OCI-LY7 (cell line): ENCODE measurements at regions not wholly inside any gene's neighbourhood (a gene's known extent, or its start where the extent isn't known, plus 50 kb on each side); places are given as distances from the start of the nearest gene placed in this dataset.

Experiments
- BruUV-seq: library from RNA; stranded (reverse); fragments of 400-500 nt; replicated peaks from 2 replicates; lab custom pipeline; 2021; lab: Mats Ljungman, UMichigan
- CTCF ChIA-PET: fragments of 300-600 bp; sonication (Branson Sonifier 250); formaldehyde crosslinking; loops from one replicate; lab custom pipeline; 2022; ENCODE audit warnings: antibody characterized with exemption; ENCODE audit not compliant: unreplicated experiment; lab: Charles Lee
- POLR2A ChIA-PET: fragments of 300-600 bp; sonication (Branson Sonifier 250); formaldehyde crosslinking; loops from one replicate; lab custom pipeline; 2022; ENCODE audit warnings: antibody characterized with exemption; lab: Charles Lee
- DNase-seq: peaks from one replicate; pipeline ENCODE4 v3.0.0-alpha.2; 2015; ENCODE audit warnings: low spot score
- H2AFZ ChIP-seq: fragments of 200-600 bp; sonication (generic), shearing (Covaris generic); 2 replicates; pipeline ENCODE4 v1.6.1; 2014; ENCODE audit warnings: mild to moderate bottlenecking, antibody characterized with exemption, low read length, moderate library complexity
- H3K27ac ChIP-seq: fragments of 200-600 bp; sonication (generic); 2 replicates; pipeline ENCODE4 v1.5.1; 2014; ENCODE audit warnings: mixed run types, low read depth, mild to moderate bottlenecking, moderate library complexity, low read length, inconsistent platforms; ENCODE audit not compliant: poor library complexity, severe bottlenecking
- H3K36me3 ChIP-seq: fragments of 200-600 bp; sonication (generic); 2 replicates; pipeline ENCODE4 v1.6.1; 2014; ENCODE audit warnings: mild to moderate bottlenecking, antibody characterized with exemption, low read length, moderate library complexity, mixed read lengths; ENCODE audit not compliant: insufficient read depth
- H3K4me1 ChIP-seq: fragments of 200-600 bp; sonication (generic); 2 replicates; pipeline ENCODE4 v1.5.1; 2014; ENCODE audit warnings: mild to moderate bottlenecking, low read length; ENCODE audit not compliant: insufficient read depth, poor library complexity, severe bottlenecking
- H3K4me2 ChIP-seq: fragments of 200-600 bp; sonication (generic); 2 replicates; pipeline ENCODE4 v1.6.1; 2014; ENCODE audit warnings: mild to moderate bottlenecking, low read length
- H3K4me3 ChIP-seq: fragments of 200-600 bp; sonication (generic); 2 replicates; pipeline ENCODE4 v1.5.1; 2014; ENCODE audit warnings: mild to moderate bottlenecking, low read depth, low read length; ENCODE audit not compliant: poor library complexity, severe bottlenecking
- H3K79me2 ChIP-seq: fragments of 200-600 bp; sonication (generic); 2 replicates; pipeline ENCODE4 v1.6.1; 2016; ENCODE audit warnings: low read depth, mild to moderate bottlenecking, low read length, moderate library complexity, mixed read lengths; ENCODE audit not compliant: insufficient read depth
- H3K9me2 ChIP-seq: fragments of 200-600 bp; sonication (generic); 2 replicates; pipeline ENCODE4 v1.6.1; 2016; ENCODE audit warnings: mild to moderate bottlenecking, low read length, mixed read lengths; ENCODE audit not compliant: insufficient read depth
- H3K9me3 ChIP-seq: fragments of 200-600 bp; sonication (generic); 2 replicates; pipeline ENCODE4 v1.6.1; 2014; ENCODE audit warnings: mild to moderate bottlenecking, mixed run types, low read length, mixed read lengths
- H4K20me1 ChIP-seq: fragments of 200-600 bp; sonication (generic); 2 replicates; pipeline ENCODE4 v1.6.1; 2014; ENCODE audit warnings: mild to moderate bottlenecking, antibody characterized with exemption, low read length, moderate library complexity, mixed read lengths; ENCODE audit not compliant: insufficient read depth
- CTCF ChIP-seq: fragments of 200-600 bp; sonication (generic); conservative IDR thresholded peaks from 2 replicates; pipeline ENCODE4 v1.5.1; 2014; ENCODE audit warnings: mild to moderate bottlenecking, antibody characterized with exemption, low read length, moderate library complexity, mixed read lengths
- EZH2phosphoT487 ChIP-seq: fragments of 200-600 bp; sonication (generic); IDR thresholded peaks from 2 replicates; pipeline ENCODE4 v1.6.1; 2018; ENCODE audit warnings: low read depth, borderline replicate concordance, mild to moderate bottlenecking, mixed run types, antibody characterized with exemption, low read length, moderate library complexity, mixed read lengths
- intact Hi-C: fragments of 100-400 bp; cut with micrococcal nuclease; formaldehyde crosslinking; loops from one replicate; pipeline ENCODE4 v1.10.0; 2022; ENCODE audit not compliant: unreplicated experiment

GRCh38 chr4:28787947-28788346, 1927.3 kb downstream of the STIM2 start:
- ChIA-PET POLR2A (no interaction called here), CTCF (no interaction called here)
- intact Hi-C loops: no loop called here
- no peak overlapping the region for H3K4me2 ChIP-seq
- H3K79me2 ChIP-seq: no peaks in the 10 kb centered on the region
- BruUV-seq: no TSS peak
- no peaks in the 10 kb centered on the region for H3K9me2 ChIP-seq
- no peaks in the 10 kb centered on the region for H3K4me1 ChIP-seq
- H2AFZ ChIP-seq: no peak overlapping the region
- no peak overlapping the region for H3K27ac ChIP-seq
- no peaks in the 10 kb centered on the region for H4K20me1 ChIP-seq
- TF ChIP-seq EZH2phosphoT487: no peak
- TF ChIP-seq CTCF: no peak
- DNase-seq: no peak
- no peaks in the 10 kb centered on the region for H3K9me3 ChIP-seq
- H3K36me3 ChIP-seq: no peaks in the 10 kb centered on the region
- H3K4me3 ChIP-seq: no peak overlapping the region

DNA sequence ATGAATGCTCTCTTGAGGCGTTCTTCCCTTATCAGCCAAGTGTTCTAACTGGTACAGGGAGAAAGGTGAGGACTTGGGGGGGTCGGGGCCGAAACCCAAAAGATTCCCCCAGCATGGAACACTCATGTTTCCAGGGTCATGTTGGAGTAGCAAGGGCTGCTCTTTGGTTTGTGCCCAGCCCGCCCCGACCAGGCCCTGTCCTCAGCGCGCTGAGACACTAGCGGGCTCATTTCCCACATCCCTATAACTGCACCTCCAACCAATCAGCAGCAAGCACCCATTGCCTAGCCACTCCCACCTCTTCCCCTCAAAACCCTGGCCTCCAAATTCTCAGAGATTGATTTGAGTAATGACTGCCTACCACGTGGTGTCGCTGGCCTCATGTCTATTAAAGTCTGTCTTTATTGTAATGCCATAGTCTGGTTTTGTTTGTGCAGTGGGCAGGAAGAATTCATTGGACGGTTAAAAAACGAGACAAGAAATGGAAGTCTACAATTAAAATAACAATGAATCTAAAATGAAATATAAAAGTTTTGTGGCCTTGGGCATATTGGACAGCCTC, 1928.4 kb downstream of the STIM2 start:
- Histone ChIP-seq H3K36me3 (no peaks in the 10 kb centered on the region), H3K4me2 (no peak overlapping the region), H3K27ac (no peak overlapping the region), H3K79me2 (no peaks in the 10 kb centered on the region), H3K9me3 (no peaks in the 10 kb centered on the region), H3K4me3 (no peak overlapping the region), H3K9me2 (no peaks in the 10 kb centered on the region), H4K20me1 (no peaks in the 10 kb centered on the region), H3K4me1 (no peaks in the 10 kb centered on the region), H2AFZ (no peak overlapping the region)
- BruUV-seq: no TSS peak
- no peak for DNase-seq
- CTCF ChIA-PET: no interaction called here
- POLR2A ChIA-PET: no interaction called here
- TF ChIP-seq CTCF: 0 out of 2 replicates have a peak, but pooled peaks have one; percentile 19
- TF ChIP-seq EZH2phosphoT487: no peak
- intact Hi-C loops: no loop called here

DNA sequence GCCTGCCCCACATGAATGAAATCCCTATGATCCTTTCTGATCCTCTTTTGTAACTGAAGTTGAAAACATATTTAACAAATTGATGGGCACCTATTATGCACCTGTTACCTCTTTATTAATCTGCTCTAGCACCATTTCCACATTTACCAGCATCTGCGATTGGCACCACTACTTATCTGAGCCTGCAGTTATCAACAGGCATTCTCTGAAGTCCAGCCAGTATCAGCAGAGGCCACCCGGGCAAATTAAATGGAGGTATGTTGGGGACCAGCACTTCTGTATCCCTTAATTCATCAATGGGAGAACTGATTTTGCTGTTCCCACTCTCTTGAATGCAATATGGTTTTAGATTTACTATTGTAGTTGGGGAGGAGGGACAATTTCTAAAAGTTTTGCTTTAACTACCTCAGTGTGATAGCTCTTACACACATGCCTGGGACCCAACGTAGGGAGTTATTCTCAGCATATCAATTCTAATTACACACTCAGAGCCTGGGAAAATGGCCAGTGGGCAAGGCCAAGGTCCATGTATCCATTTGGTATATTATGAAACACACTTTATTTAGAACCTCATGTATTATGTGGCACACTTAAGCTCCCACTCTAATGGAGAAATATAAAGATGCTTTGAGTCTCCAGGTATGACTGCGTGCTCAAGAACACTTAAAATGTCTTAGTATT, 1927.1 kb upstream of the PCDH7 start:
- no peak for DNase-seq
- H3K79me2 ChIP-seq: no peaks in the 10 kb centered on the region
- no peaks in the 10 kb centered on the region for H3K9me2 ChIP-seq
- no TSS peak for BruUV-seq
- TF ChIP-seq CTCF (no peak), EZH2phosphoT487 (no peak)
- intact Hi-C loops: no loop called here
- ChIA-PET CTCF (no interaction called here), POLR2A (no interaction called here)
- H3K4me2 ChIP-seq: no peak overlapping the region
- H3K4me1 ChIP-seq: no peaks in the 10 kb centered on the region
- H3K9me3 ChIP-seq: no peaks in the 10 kb centered on the region
- no peaks in the 10 kb centered on the region for H4K20me1 ChIP-seq
- H3K27ac ChIP-seq: no peak overlapping the region
- no peak overlapping the region for H2AFZ ChIP-seq
- H3K4me3 ChIP-seq: no peak overlapping the region
- H3K36me3 ChIP-seq: no peaks in the 10 kb centered on the region
